ENCODE measurements at regions not wholly inside any gene's neighbourhood (a gene's known extent, or its start where the extent isn't known, plus 50 kb on each side); places are given as distances from the start of the nearest gene placed in this dataset.

GRCh38 chr14:101147848-101148247 is 244.3 kb upstream of the RTL1 start:
- DNase-seq: no peak

GRCh38 chr14:101150039-101150610 is 246.6 kb upstream of the RTL1 start:
- no peak for DNase-seq

- no peak for DNase-seq
These were observed 247.9 kb upstream of the RTL1 start for GRCh38 chr14:101151226-101151926.

GRCh38 chr14:101151927-101152305 is 248.4 kb upstream of the RTL1 start:
- no peak for DNase-seq

DNA sequence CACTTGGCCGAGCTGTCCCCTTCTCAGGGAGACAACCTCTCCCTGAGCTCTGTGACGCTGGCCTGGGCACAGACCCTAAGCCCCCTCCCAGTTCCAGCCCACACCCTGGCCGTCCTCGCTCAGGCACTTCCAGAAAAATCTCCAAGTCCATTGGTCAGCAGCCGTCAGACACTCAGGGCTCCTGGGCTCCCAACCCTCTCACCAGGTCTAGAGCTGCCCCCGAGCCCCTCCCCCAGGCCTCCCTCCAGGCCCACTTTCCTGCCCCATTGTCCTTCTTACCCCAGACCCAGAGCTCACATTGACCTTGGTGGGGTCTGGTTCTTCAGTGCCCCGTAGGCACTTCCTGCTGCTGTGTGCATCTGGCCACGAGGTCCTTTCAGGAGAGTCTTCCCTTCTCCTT is 249.3 kb upstream of the RTL1 start:
- no peak for DNase-seq

GRCh38 chr14:101153691-101154090 is 250.2 kb upstream of the RTL1 start:
- DNase-seq: no peak

GRCh38 chr14:101155575-101155974 is 252.1 kb upstream of the RTL1 start:
- DNase-seq: no peak

DNA sequence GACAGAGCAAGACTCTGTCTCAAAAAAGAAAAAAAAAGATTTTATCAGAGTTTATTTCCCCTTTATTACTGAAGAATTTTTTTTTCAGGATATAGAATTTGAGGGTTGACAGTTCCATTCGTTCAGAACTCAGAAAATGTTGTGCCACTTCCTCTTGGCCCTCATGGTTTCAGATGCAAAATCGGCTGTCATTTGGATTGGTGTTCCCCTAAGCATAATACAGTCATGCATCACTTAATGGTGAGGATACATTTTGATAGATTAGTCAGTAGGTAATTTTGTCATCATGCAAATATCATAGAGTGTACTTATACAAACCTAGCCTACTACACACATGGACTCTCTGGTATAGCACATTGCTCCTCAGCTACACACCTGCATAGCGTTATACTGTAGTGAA is 263.9 kb upstream of the RTL1 start:
- no peak for DNase-seq

DNA sequence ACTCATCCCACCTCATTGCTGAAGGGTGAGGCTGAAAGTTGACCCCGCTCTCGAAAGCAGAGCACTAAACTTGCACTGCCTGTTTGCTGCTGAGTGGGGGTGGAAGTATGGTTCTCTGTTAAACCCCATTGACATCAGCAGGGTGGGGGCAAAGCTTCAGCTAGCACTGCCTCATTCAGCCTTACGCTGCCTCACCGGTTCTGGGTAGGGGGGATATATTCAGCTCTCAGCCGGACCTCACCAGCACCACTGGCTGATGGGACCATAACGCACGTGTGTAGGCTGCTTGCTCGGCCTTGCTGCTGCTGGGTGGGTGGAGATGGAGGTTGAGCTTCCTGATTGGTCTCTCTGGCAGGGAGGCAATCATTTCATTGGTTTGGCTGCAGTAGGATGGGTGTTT is 265.7 kb upstream of the RTL1 start:
- DNase-seq: no peak

DNA sequence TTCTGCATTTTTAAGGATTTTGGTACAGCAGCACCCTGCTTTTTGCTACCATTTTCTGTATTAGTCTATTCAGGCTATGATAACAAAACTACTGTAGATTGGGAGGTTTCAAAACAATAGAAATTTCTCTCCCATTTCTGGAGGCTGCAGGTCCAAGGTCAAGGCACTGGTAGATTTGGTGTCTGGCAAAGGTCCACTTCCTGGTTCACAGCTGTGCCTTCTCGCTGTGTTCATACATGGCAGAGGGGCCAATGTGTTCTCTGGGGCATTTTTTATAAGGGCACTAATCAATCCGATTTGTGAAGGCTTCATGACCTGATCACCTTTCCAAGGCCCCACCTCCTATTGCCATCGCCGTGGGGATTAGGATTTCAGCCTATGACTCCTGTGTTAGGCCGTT is 268.1 kb upstream of the RTL1 start:
- DNase-seq: no peak

DNA sequence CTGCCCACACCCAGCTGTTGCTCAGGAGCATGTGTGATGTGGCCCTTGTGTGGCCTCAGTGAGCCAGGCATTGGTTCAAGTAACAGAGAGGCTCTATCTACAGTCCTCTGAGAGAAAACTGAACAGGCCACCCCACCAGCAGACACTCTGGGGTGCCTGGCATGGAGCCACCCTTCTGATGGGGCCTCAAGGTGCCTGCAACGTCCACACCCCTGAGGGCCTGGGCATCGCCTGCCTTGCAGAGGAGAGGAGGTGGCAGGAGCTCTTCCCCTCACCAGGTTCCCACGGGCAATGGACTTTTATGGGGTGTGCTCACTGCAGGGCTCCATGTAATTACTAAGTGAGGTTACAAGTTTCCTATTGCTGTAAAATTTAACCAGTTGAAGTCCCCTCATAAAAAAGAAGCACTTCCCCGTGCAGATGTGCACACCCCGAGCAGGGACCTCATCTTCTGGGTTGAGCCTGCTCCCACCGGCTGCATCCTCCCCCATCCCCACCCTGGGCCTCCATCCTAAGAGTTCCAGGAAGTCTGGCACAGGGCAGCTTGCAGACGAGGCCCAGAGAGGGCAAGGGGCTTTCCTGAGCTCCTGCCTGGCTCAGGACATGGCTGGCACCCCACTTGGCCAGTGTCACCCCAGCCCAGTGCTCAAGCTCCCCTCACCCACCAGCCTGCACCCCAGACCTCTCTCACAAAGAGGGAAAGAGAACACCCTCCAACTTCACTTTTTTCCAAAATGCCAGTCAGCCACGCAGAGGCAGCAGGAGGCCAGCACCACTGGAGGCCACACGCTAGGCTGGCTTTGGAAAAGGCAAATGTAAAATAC is 270.4 kb upstream of the RTL1 start:
- no peak for DNase-seq

DNA sequence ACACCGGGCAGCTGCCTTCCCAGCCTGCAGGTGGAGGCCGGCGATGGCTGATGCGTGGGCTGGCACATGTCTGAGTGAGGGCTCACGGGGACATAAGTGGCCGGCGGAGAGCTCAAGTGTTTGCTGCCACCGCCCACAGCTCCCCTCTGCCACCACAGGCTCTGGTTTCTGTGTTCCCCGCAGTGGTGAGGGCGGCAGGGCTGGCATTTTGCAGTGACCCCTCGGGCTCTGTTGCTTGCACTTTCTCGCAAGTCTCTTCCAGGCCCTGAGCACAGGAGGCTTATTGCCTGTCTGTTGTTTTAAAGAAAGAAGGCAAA is 271.0 kb upstream of the RTL1 start:
- DNase-seq: no peak

DNA sequence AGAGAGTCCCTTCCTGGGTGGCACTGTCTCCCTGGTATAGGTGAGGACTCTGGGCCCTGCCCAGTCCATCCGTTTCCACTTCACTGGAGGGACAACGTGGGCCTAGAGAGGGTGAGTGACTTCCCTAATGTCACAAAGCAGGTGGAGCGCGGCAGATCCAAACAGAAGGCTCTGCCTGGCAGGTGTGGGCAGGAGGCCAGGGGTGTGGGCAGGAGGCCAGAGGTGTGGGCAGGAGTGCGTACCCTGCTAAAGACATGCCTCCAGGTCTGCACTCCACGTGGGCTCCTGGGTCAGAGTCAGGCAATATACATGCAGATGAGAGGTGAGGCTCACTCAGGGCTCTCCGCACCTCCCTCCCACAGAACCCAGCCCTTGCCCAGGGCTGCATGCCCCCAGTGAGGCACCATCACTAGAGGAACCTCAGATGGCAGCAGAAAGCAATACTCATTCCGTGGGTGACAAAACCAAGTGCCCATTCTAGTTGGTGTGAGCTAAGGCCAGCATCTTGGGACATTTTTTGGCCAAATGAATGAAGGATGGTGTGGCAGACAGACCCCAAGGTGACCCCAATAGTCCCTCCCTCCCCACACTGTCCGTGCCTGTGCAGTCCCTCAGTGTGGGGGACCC is 271.6 kb upstream of the RTL1 start:
- no peak for DNase-seq

GRCh38 chr14:101175731-101176534 is 272.4 kb upstream of the RTL1 start:
- no peak for DNase-seq

- no peak for DNase-seq
These were observed 273.1 kb upstream of the RTL1 start for GRCh38 chr14:101176535-101177205.

- DNase-seq: no peak
These were observed 273.9 kb upstream of the RTL1 start for GRCh38 chr14:101177301-101177971.

DNA sequence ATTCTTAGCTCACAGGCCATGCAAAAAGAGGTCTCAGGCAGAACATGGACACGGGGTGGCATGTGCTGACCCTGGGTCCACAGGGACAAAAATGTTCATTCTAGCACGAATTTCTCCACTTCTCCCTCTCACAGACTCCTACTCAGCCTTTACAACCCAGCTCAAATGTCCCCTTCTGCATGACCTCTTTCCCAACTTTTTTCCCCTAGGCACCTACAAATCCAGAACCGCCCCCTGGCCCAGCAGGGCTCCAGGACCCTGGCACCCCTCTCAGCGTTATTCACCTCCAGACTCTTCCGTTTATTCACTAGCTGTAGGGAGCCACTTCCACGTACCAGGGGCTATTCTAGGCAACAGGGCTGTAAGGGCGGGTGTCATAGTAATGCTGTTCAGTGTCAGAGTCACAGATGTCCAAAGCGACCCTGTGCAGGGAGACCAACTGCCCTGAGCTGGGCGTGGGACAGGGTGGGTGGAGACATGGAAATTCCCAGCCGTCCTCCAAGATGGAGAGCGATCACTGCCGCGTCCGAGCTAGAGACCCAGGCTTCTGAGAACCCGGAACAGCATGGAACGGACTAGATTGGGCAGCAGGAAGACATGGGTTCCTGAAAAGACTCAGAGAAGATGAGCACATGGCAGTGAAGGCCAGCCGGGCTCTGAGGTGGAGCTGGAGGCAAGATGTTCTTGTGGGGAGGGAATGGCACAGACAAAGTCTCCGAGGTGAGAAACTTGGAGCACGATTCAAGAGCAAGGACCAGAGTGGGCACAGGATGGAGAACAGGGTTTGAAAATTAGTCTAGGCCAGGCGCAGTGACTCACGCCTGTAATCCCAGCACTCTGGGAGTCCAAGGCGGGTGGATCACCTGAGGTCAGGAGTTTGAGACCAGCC is 274.9 kb upstream of the RTL1 start:
- DNase-seq: no peak

DNA sequence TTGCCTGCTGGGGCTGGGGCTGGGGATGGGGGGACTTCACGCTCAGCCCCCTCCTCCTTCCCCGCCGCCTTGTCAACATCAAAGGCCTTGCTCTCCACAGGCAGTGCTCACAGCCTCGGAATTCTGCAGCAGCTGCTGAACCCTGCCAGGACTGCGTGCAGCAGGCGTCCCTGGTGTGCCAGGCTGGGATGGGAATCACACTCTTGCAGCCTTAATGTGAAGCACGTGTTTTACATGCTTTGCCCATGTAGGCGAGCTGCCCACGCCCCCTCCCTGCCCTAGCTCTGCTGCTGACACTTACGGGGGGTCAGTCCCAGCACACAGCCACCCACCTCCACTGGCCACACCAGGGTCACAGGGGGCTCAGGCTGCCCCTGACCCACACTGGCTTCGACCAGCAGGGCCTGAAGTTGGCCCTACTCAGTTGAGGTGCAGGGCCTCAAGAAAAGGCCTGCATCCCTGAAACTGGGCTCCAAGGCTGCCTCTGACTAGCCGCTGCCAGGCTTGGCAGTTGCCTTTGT is 276.2 kb upstream of the RTL1 start:
- DNase-seq: no peak

DNA sequence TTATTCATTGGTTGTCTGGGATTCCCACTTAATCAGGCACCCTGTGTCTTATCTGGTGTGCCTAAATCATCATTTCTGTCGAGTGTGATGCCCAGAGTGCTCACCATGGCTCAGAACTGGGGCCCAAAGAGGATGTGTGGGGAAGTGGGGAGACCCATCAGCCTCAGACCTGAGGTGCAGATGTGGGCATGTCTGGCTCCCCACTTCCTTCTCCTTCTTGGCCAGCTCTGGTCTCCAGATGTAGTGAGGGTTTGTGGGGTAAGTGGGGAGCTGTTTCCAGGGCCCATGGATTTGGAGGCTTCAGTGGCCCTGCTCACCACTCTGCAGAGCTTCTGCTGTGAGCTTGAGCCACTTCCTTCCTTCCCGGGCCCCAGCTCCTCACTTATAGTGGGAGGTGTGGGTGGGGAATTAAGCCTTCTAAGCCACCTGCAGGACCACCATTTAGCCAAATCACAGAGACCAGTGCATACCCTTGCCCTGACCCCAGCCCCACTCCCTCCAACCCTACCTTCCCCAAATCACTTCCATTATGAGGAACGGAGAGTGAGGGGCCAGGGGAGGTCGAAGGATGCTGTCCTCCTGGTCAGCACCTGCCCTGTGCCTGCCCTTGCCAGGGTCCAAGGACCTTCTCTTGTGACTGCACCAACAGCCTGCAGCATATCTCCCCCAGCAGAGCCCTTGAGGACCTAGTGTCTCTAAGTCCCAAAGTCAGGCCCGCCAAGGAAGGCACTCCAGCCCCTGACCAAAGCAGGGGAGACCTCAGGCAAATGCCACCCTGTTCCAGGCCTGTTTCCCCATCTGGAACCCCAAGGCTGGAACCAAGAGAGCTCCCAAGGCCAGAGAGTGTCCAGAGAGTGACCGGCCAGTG is 278.2 kb upstream of the RTL1 start:
- no peak for DNase-seq
